Testis (tissue), 2 donors: ENCODE measurements at regions not wholly inside any gene's neighbourhood (a gene's known extent, or its start where the extent isn't known, plus 50 kb on each side); places are given as distances from the start of the nearest gene placed in this dataset.

Experiments used
- CTCF ChIP-seq, 3 experiments: fragments of 450-650 bp in 2 of 3; fragments of 200-600 bp in 1 of 3; sonication (generic) in 1 of 3; IDR thresholded peaks; one replicate each; pipeline ENCODE4 v1.5.1; 2016 to 2019; ENCODE audit warnings: antibody characterized with exemption in 3 of 3, mild to moderate bottlenecking in 2 of 3, moderate library complexity in 1 of 3
- POLR2A ChIP-seq: fragments of 450-650 bp; IDR thresholded peaks from one replicate; pipeline ENCODE4 v1.6.1; 2017; ENCODE audit warnings: antibody characterized with exemption, mild to moderate bottlenecking, moderate library complexity

- TF ChIP-seq CTCF (IDR thresholded peaks at IDR 0.05) (no peak), POLR2A (no peak)
Observed at GRCh38 chr4:3708103-3708510, 58.1 kb upstream of the ADRA2C start.
